ENCODE measurements at regions not wholly inside any gene's neighbourhood (a gene's known extent, or its start where the extent isn't known, plus 50 kb on each side); places are given as distances from the start of the nearest gene placed in this dataset.
"Not testable (repeated sequence)": the region's sequence is repeated elsewhere in the genome, so short reads cannot be mapped to it uniquely, and the experiment has no call there.

DNA sequence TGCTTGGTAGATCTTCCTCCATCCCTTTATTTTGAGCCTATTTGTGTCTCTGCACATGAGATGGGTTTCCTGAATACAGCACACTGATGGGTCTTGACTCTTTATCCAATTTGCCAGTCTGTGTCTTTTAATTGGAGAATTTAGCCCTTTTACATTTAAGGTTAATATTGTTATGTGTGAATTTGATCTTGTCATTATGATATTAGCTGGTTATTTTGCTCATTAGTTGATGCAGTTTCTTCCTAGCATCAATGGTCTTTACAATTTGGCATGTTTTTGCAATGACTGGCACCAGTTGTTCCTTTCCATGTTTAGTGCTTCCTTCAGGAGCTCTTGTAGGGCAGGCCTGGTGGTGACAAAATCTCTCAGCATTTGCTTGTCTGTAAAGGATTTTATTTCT lies 72.4 kb downstream of the HNRNPD start:
- H3K27ac ChIP-seq (ENCODE audit: low read length); H3K27ac Mint-ChIP-seq; intact Hi-C loops (cut with micrococcal nuclease); H3K36me3 ChIP-seq (ENCODE audit: control insufficient read depth, insufficient read depth, low read length); DNase-seq; H3K9me3 Mint-ChIP-seq; H3K4me3 Mint-ChIP-seq; H3K36me3 Mint-ChIP-seq; ATAC-seq; H3K9me3 ChIP-seq (ENCODE audit: control insufficient read depth, insufficient read depth, low read length); H3K4me1 ChIP-seq (ENCODE audit: control insufficient read depth, insufficient read depth, low read length); H3K4me3 ChIP-seq (ENCODE audit: low read length); H3K4me1 Mint-ChIP-seq; H3K27me3 ChIP-seq (ENCODE audit: control insufficient read depth, insufficient read depth, low read length): not testable (repeated sequence)
- H3K27me3 Mint-ChIP-seq (ENCODE audit: low read depth in 2 of 2) = peaks cover 15 to 28% of the 10 kb centered on the region in 2 donors

DNA sequence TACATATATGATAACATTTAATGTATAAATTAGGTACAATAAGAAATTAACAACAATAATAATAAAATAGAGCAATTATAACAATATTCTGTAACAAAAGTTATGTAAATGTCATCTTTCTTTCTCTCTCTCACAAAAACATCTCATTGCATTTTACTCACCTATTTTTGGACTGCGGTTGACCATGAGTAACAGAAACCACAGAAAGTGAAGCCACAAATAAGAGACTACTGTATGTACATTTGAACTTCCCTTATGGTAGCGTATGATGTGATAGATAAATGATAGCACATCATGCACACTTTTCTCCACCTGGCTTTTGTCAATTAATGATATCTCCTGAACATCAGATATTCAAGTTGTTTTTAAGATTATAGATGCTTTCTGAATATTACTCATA lies 80.5 kb downstream of the HNRNPD start:
- Histone ChIP-seq H3K36me3 (ENCODE audit: control insufficient read depth, insufficient read depth, low read length) (no peaks in the 10 kb centered on the region), H3K4me1 (ENCODE audit: control insufficient read depth, insufficient read depth, low read length) (peaks cover 8% of the 10 kb centered on the region), H3K9me3 (ENCODE audit: control insufficient read depth, insufficient read depth, low read length) (no peaks in the 10 kb centered on the region), H3K4me3 (ENCODE audit: low read length) (no peak overlapping the region), H3K27ac (ENCODE audit: low read length) (no peak overlapping the region), H3K27me3 (ENCODE audit: control insufficient read depth, insufficient read depth, low read length) (no peaks in the 10 kb centered on the region)
- no peaks in the 10 kb centered on the region for H3K9me3 Mint-ChIP-seq
- no peaks in the 10 kb centered on the region for H3K36me3 Mint-ChIP-seq
- intact Hi-C loops (cut with micrococcal nuclease) = no loop called here
- peak; percentile 76 to 88 (median 86) for ATAC-seq
- peak overlapping the region in 1 of 2 donors; percentile 44 for H3K27ac Mint-ChIP-seq
- H3K4me3 Mint-ChIP-seq = no peak overlapping the region
- TF ChIP-seq, protein P1, sequence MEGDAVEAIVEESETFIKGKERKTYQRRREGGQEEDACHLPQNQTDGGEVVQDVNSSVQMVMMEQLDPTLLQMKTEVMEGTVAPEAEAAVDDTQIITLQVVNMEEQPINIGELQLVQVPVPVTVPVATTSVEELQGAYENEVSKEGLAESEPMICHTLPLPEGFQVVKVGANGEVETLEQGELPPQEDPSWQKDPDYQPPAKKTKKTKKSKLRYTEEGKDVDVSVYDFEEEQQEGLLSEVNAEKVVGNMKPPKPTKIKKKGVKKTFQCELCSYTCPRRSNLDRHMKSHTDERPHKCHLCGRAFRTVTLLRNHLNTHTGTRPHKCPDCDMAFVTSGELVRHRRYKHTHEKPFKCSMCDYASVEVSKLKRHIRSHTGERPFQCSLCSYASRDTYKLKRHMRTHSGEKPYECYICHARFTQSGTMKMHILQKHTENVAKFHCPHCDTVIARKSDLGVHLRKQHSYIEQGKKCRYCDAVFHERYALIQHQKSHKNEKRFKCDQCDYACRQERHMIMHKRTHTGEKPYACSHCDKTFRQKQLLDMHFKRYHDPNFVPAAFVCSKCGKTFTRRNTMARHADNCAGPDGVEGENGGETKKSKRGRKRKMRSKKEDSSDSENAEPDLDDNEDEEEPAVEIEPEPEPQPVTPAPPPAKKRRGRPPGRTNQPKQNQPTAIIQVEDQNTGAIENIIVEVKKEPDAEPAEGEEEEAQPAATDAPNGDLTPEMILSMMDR (IDR thresholded peaks at IDR 0.05) = no peak
- peaks cover 0 to 11% of the 10 kb centered on the region in 2 donors for H3K27me3 Mint-ChIP-seq (ENCODE audit: low read depth in 2 of 2)
- peak in 1 of 2 donors; percentile 68 for DNase-seq
- H3K4me1 Mint-ChIP-seq = peaks cover 11% of the 10 kb centered on the region in 2 donors
- WGBS (ENCODE audit: insufficient coverage) = no CpG with 5 or more reads among the region's 2 CpGs

DNA sequence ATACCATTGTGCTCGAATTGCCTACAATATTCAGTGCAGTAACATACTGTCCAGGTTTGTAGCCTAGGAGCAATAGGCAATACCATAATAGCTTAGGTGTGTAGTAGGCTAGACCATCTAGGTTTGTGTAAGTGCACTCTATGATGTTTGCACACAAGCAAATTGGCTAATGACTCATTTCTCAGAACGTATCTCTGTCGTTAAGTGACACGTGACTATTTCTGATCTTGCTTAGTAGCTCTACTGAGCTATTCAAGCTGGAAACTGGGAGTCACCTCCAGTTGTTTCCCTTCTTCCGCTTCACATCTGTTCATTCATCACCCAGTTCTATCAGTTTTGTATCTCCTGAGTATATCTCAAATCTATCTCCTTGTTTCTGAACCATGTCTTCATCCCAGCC lies 86.1 kb downstream of the HNRNPD start:
- no peaks in the 10 kb centered on the region for H3K36me3 ChIP-seq (ENCODE audit: control insufficient read depth, insufficient read depth, low read length)
- WGBS (ENCODE audit: insufficient coverage) = 86% methylated on average over 5 of the region's 5 CpGs

DNA sequence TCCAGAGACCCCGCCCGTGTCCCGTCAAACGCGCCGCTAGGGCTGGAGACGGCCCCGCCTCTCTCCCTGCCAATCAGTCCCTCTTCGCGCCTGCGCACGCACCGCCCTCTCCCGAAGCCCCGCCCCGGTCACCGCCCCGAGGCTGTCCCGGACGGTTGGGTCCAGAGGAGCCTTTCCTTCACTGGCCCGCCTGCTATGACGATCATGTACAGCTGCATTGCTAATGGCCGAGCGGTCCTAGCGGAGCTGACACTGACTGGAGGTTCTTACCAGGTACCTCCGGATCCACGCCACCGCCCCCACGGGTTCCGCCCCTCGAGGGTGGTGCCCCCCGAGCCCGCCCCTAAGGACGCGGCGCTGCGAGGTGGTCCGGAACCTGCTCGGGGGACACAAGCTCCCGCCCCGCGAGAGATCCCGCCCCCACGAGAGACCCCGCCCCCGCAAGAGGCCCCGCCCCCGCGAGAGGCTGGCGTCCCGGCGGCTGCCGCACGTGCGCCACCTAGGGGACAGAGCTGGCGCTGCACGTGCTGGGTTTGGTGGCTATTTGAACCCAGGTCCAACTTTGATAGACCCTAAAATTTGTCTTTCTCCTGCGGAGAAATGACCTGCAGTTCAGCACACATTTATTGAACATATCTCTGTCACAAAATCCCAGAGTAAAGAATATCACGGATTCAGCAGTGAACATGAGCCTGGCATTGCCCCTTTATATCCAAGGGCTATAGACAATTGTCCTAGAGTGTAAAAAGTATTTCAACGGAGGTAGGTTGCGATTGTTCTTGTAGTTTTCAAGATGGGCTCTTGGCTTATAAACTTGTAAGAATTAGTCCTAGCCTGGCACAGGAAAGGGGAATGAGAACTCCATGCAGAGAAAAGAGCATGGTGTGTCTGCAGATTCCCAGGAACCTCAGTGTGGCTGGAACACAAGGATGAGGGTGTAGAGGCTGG lies 88.7 kb downstream of the HNRNPD start:
- H3K27ac ChIP-seq (ENCODE audit: low read length) = peak overlapping the region; percentile 87
- H3K4me1 ChIP-seq (ENCODE audit: control insufficient read depth, insufficient read depth, low read length) = peaks cover 12% of the 10 kb centered on the region
- DNase-seq (peak; percentile 98 to 100), ATAC-seq (peak; percentile 89 to 96 (median 91))
- H3K36me3 Mint-ChIP-seq = no peaks in the 10 kb centered on the region
- TF ChIP-seq, protein P1 (IDR thresholded peaks at IDR 0.05) = peak; percentile 96
- peaks cover 14 to 19% of the 10 kb centered on the region in 2 donors for H3K4me1 Mint-ChIP-seq
- peak overlapping the region; percentile 82 for H3K4me3 Mint-ChIP-seq
- H3K36me3 ChIP-seq (ENCODE audit: control insufficient read depth, insufficient read depth, low read length) = no peaks in the 10 kb centered on the region
- peak overlapping the region; percentile 49 to 79 for H3K27ac Mint-ChIP-seq
- 3% methylated on average over 61 of the region's 61 CpGs for WGBS (ENCODE audit: insufficient coverage)
- H3K4me3 ChIP-seq (ENCODE audit: low read length) = peak overlapping the region; percentile 53
- intact Hi-C loops (cut with micrococcal nuclease) = loop anchor here (1.0 to 10.0 kb wide), 3 partner anchors 89 to 810 kb away; partner anchors contain the start of gene RASGEF1B
- H3K27me3 ChIP-seq (ENCODE audit: control insufficient read depth, insufficient read depth, low read length) = no peaks in the 10 kb centered on the region
- no peaks in the 10 kb centered on the region for H3K9me3 Mint-ChIP-seq
- peaks cover 9 to 15% of the 10 kb centered on the region in 2 donors for H3K27me3 Mint-ChIP-seq (ENCODE audit: low read depth in 2 of 2)
- no peaks in the 10 kb centered on the region for H3K9me3 ChIP-seq (ENCODE audit: control insufficient read depth, insufficient read depth, low read length)

More for the DNA sequence above, 86.1 kb downstream of the HNRNPD start:
- Histone ChIP-seq H3K4me1 (ENCODE audit: control insufficient read depth, insufficient read depth, low read length) (peaks cover 16% of the 10 kb centered on the region), H3K9me3 (ENCODE audit: control insufficient read depth, insufficient read depth, low read length) (no peaks in the 10 kb centered on the region), H3K27ac (ENCODE audit: low read length) (no peak overlapping the region), H3K4me3 (ENCODE audit: low read length) (no peak overlapping the region), H3K27me3 (ENCODE audit: control insufficient read depth, insufficient read depth, low read length) (no peaks in the 10 kb centered on the region)
- intact Hi-C loops (cut with micrococcal nuclease) = loop anchor here (10.0 kb wide), 1 partner anchor 813 kb away; the partner anchor contains the start of gene RASGEF1B
- peaks cover 14 to 19% of the 10 kb centered on the region in 2 donors for H3K4me1 Mint-ChIP-seq
- no peak for ATAC-seq
- DNase-seq = no peak
- TF ChIP-seq, protein P1 (IDR thresholded peaks at IDR 0.05) = no peak
- H3K36me3 Mint-ChIP-seq = no peaks in the 10 kb centered on the region
- no peak overlapping the region for H3K27ac Mint-ChIP-seq
- H3K4me3 Mint-ChIP-seq = no peak overlapping the region
- H3K27me3 Mint-ChIP-seq (ENCODE audit: low read depth in 2 of 2) = peaks cover under 1 to 17% of the 10 kb centered on the region in 2 donors
- H3K9me3 Mint-ChIP-seq = no peaks in the 10 kb centered on the region

Data from natural killer cell (primary cell).